ENCODE measurements at regions not wholly inside any gene's neighbourhood (a gene's known extent, or its start where the extent isn't known, plus 50 kb on each side); places are given as distances from the start of the nearest gene placed in this dataset.
"Not testable (repeated sequence)": the region's sequence is repeated elsewhere in the genome, so short reads cannot be mapped to it uniquely, and the experiment has no call there.

GRCh38 chr18:66900837-66901236, 296.9 kb upstream of the CDH19 start:
- Histone ChIP-seq H3K9me3 (ENCODE audit: low read length) (no peaks in the 10 kb centered on the region), H3K9me2 (ENCODE audit: low read depth, low read length) (no peaks in the 10 kb centered on the region), H3K9ac (ENCODE audit: low read length) (no peak overlapping the region), H2AFZ (ENCODE audit: low read length) (no peak overlapping the region), H4K20me1 (ENCODE audit: insufficient read depth, low read length) (no peaks in the 10 kb centered on the region), H3K27ac (ENCODE audit: low read depth, low read length, poor library complexity, severe bottlenecking) (no peak overlapping the region), H3K4me2 (ENCODE audit: low read length) (no peak overlapping the region), H3K4me1 (ENCODE audit: insufficient read depth, low read length, severe bottlenecking) (no peaks in the 10 kb centered on the region), H3K27me3 (ENCODE audit: insufficient read depth, low read length) (no peaks in the 10 kb centered on the region), H3K4me3 (ENCODE audit: low read depth, low read length, poor library complexity, severe bottlenecking) (no peak overlapping the region), H3K36me3 (ENCODE audit: insufficient read depth, low read length) (no peaks in the 10 kb centered on the region), H3F3A (ENCODE audit: insufficient read depth, low read length) (no peaks in the 10 kb centered on the region), H3K79me2 (ENCODE audit: insufficient read depth, low read length) (no peaks in the 10 kb centered on the region)
- no peak for TF ChIP-seq EZH2 (IDR thresholded peaks at IDR 0.05; ENCODE audit: borderline replicate concordance, low read length)
- no peak for TF ChIP-seq CTCF (IDR thresholded peaks at IDR 0.05; ENCODE audit: low read length)

GRCh38 chr18:66895631-66896030, 291.7 kb upstream of the CDH19 start:
- Histone ChIP-seq H3K27me3 (ENCODE audit: insufficient read depth, low read length) (no peaks in the 10 kb centered on the region), H3K4me3 (ENCODE audit: low read depth, low read length, poor library complexity, severe bottlenecking) (no peak overlapping the region), H3K4me2 (ENCODE audit: low read length) (no peak overlapping the region), H3K9ac (ENCODE audit: low read length) (no peak overlapping the region), H3K36me3 (ENCODE audit: insufficient read depth, low read length) (no peaks in the 10 kb centered on the region), H3K9me2 (ENCODE audit: low read depth, low read length) (no peaks in the 10 kb centered on the region), H4K20me1 (ENCODE audit: insufficient read depth, low read length) (no peaks in the 10 kb centered on the region), H3K9me3 (ENCODE audit: low read length) (no peaks in the 10 kb centered on the region), H3K79me2 (ENCODE audit: insufficient read depth, low read length) (no peaks in the 10 kb centered on the region), H3K4me1 (ENCODE audit: insufficient read depth, low read length, severe bottlenecking) (no peaks in the 10 kb centered on the region), H3F3A (ENCODE audit: insufficient read depth, low read length) (no peaks in the 10 kb centered on the region), H3K27ac (ENCODE audit: low read depth, low read length, poor library complexity, severe bottlenecking) (no peak overlapping the region), H2AFZ (ENCODE audit: low read length) (no peak overlapping the region)
- TF ChIP-seq EZH2 (IDR thresholded peaks at IDR 0.05; ENCODE audit: borderline replicate concordance, low read length) = no peak
- TF ChIP-seq CTCF (IDR thresholded peaks at IDR 0.05; ENCODE audit: low read length) = no peak

- H3K4me2 ChIP-seq (ENCODE audit: low read length) = no peak overlapping the region
- TF ChIP-seq CTCF (IDR thresholded peaks at IDR 0.05; ENCODE audit: low read length) (no peak), EZH2 (IDR thresholded peaks at IDR 0.05; ENCODE audit: borderline replicate concordance, low read length) (no peak)
- no peaks in the 10 kb centered on the region for H3K36me3 ChIP-seq (ENCODE audit: insufficient read depth, low read length)
- no peak overlapping the region for H2AFZ ChIP-seq (ENCODE audit: low read length)
- H3K9me2 ChIP-seq (ENCODE audit: low read depth, low read length) = no peaks in the 10 kb centered on the region
- no peak overlapping the region for H3K4me3 ChIP-seq (ENCODE audit: low read depth, low read length, poor library complexity, severe bottlenecking)
- no peaks in the 10 kb centered on the region for H3K79me2 ChIP-seq (ENCODE audit: insufficient read depth, low read length)
- H3F3A ChIP-seq (ENCODE audit: insufficient read depth, low read length) = no peaks in the 10 kb centered on the region
- no peaks in the 10 kb centered on the region for H3K9me3 ChIP-seq (ENCODE audit: low read length)
- H4K20me1 ChIP-seq (ENCODE audit: insufficient read depth, low read length) = no peaks in the 10 kb centered on the region
- H3K9ac ChIP-seq (ENCODE audit: low read length) = no peak overlapping the region
- no peaks in the 10 kb centered on the region for H3K4me1 ChIP-seq (ENCODE audit: insufficient read depth, low read length, severe bottlenecking)
- H3K27ac ChIP-seq (ENCODE audit: low read depth, low read length, poor library complexity, severe bottlenecking) = no peak overlapping the region
- H3K27me3 ChIP-seq (ENCODE audit: insufficient read depth, low read length) = no peaks in the 10 kb centered on the region
Measured at GRCh38 chr18:66894851-66895250, 291.0 kb upstream of the CDH19 start.

GRCh38 chr18:66892388-66892787, 288.5 kb upstream of the CDH19 start:
- H3K9me2 ChIP-seq (ENCODE audit: low read depth, low read length); H3K9ac ChIP-seq (ENCODE audit: low read length); H4K20me1 ChIP-seq (ENCODE audit: insufficient read depth, low read length); H3K79me2 ChIP-seq (ENCODE audit: insufficient read depth, low read length); H3K9me3 ChIP-seq (ENCODE audit: low read length); H3K4me2 ChIP-seq (ENCODE audit: low read length); H2AFZ ChIP-seq (ENCODE audit: low read length); H3K27me3 ChIP-seq (ENCODE audit: insufficient read depth, low read length); H3K36me3 ChIP-seq (ENCODE audit: insufficient read depth, low read length); H3K4me1 ChIP-seq (ENCODE audit: insufficient read depth, low read length, severe bottlenecking); H3K4me3 ChIP-seq (ENCODE audit: low read depth, low read length, poor library complexity, severe bottlenecking); H3F3A ChIP-seq (ENCODE audit: insufficient read depth, low read length); H3K27ac ChIP-seq (ENCODE audit: low read depth, low read length, poor library complexity, severe bottlenecking): not testable (repeated sequence)
